Astrocyte of the spinal cord (primary cell): ENCODE measurements at regions not wholly inside any gene's neighbourhood (a gene's known extent, or its start where the extent isn't known, plus 50 kb on each side); places are given as distances from the start of the nearest gene placed in this dataset.

Source experiments
- DNase-seq: peaks from one replicate; pipeline ENCODE4 v3.0.0; 2011; ENCODE audit warnings: low read depth, low spot score
- H3K4me3 ChIP-seq: 2 replicates; pipeline ENCODE4 v1.5.1; 2011; ENCODE audit warnings: low read depth, mild to moderate bottlenecking, low read length, moderate library complexity
- CTCF ChIP-seq: IDR thresholded peaks from 2 replicates; pipeline ENCODE4 v1.5.1; 2012; ENCODE audit warnings: low read depth, mild to moderate bottlenecking, low read length, inconsistent platforms
- in situ Hi-C: cut with HindIII; loops from 2 replicates; pipeline ENCODE4 v1.10.0; 2017; ENCODE audit warnings: low sequenced_read_pairs

- no peak for TF ChIP-seq CTCF
- H3K4me3 ChIP-seq: no peak overlapping the region
- in situ Hi-C loops: no loop called here
- no peak for DNase-seq
Measured at GRCh38 chr5:35356725-35357124, 126.4 kb upstream of the PRLR start.

- in situ Hi-C loops: no loop called here
- no peak for DNase-seq
- no peak for TF ChIP-seq CTCF
- no peak overlapping the region for H3K4me3 ChIP-seq
Measured at GRCh38 chr5:35354751-35355150, 124.5 kb upstream of the PRLR start.

GRCh38 chr5:35345222-35345621, 114.9 kb upstream of the PRLR start:
- H3K4me3 ChIP-seq: no peak overlapping the region
- TF ChIP-seq CTCF: no peak
- in situ Hi-C loops: no loop called here
- no peak for DNase-seq

GRCh38 chr5:35342664-35343063, 112.4 kb upstream of the PRLR start:
- in situ Hi-C loops: no loop called here
- DNase-seq: no peak
- TF ChIP-seq CTCF: no peak
- no peak overlapping the region for H3K4me3 ChIP-seq

GRCh38 chr5:35341189-35341588, 110.9 kb upstream of the PRLR start:
- no peak for TF ChIP-seq CTCF
- no peak overlapping the region for H3K4me3 ChIP-seq
- DNase-seq: no peak
- in situ Hi-C loops: no loop called here

- no peak for TF ChIP-seq CTCF
- DNase-seq: no peak
- H3K4me3 ChIP-seq: no peak overlapping the region
- in situ Hi-C loops: no loop called here
Measured at GRCh38 chr5:35339616-35340100, 109.4 kb upstream of the PRLR start.

GRCh38 chr5:35339006-35339405, 108.7 kb upstream of the PRLR start:
- in situ Hi-C loops: no loop called here
- DNase-seq: no peak
- no peak overlapping the region for H3K4me3 ChIP-seq
- no peak for TF ChIP-seq CTCF
